GM18861 (cell line): ENCODE measurements at regions not wholly inside any gene's neighbourhood (a gene's known extent, or its start where the extent isn't known, plus 50 kb on each side); places are given as distances from the start of the nearest gene placed in this dataset.

Source experiments
- ATAC-seq: cut with Tn5 transposase; IDR thresholded peaks from one replicate; pipeline ENCODE4 v1.9.1; 2021; ENCODE audit not compliant: unreplicated experiment

GRCh38 chr3:106795553-106795952, 581.7 kb upstream of the CCDC54 start:
- no peak for ATAC-seq

GRCh38 chr3:106797461-106797860, 579.8 kb upstream of the CCDC54 start:
- no peak for ATAC-seq

GRCh38 chr3:106805625-106806024, 571.6 kb upstream of the CCDC54 start:
- no peak for ATAC-seq

GRCh38 chr3:106806964-106807363, 570.3 kb upstream of the CCDC54 start:
- ATAC-seq = no peak

- no peak for ATAC-seq
These were observed 568.2 kb upstream of the CCDC54 start for GRCh38 chr3:106809041-106809440.

GRCh38 chr3:106809623-106810299, 567.5 kb upstream of the CCDC54 start:
- no peak for ATAC-seq

- ATAC-seq = no peak
These were observed 566.9 kb upstream of the CCDC54 start for GRCh38 chr3:106810300-106810875.

- ATAC-seq = no peak
These were observed 565.9 kb upstream of the CCDC54 start for GRCh38 chr3:106811376-106811775.

GRCh38 chr3:106813742-106814141, 563.5 kb upstream of the CCDC54 start:
- no peak for ATAC-seq

GRCh38 chr3:106814231-106814630, 563.0 kb upstream of the CCDC54 start:
- no peak for ATAC-seq

- no peak for ATAC-seq
These were observed 560.4 kb upstream of the CCDC54 start for GRCh38 chr3:106816838-106817237.

GRCh38 chr3:106817706-106818105, 559.5 kb upstream of the CCDC54 start:
- no peak for ATAC-seq

GRCh38 chr3:106819440-106819839, 557.8 kb upstream of the CCDC54 start:
- no peak for ATAC-seq

- no peak for ATAC-seq
These were observed 556.4 kb upstream of the CCDC54 start for GRCh38 chr3:106820726-106821362.

- ATAC-seq = no peak
These were observed 555.4 kb upstream of the CCDC54 start for GRCh38 chr3:106821801-106822200.

GRCh38 chr3:106822204-106822603, 555.0 kb upstream of the CCDC54 start:
- no peak for ATAC-seq

GRCh38 chr3:106823701-106824100, 553.5 kb upstream of the CCDC54 start:
- no peak for ATAC-seq

- no peak for ATAC-seq
These were observed 552.4 kb upstream of the CCDC54 start for GRCh38 chr3:106824856-106825255.

GRCh38 chr3:106825962-106826605, 551.2 kb upstream of the CCDC54 start:
- ATAC-seq = no peak

- no peak for ATAC-seq
These were observed 550.4 kb upstream of the CCDC54 start for GRCh38 chr3:106826791-106827311.

GRCh38 chr3:106827515-106828213, 549.6 kb upstream of the CCDC54 start:
- ATAC-seq = no peak
